Heart left ventricle (tissue), 13 donors: ENCODE measurements at regions not wholly inside any gene's neighbourhood (a gene's known extent, or its start where the extent isn't known, plus 50 kb on each side); places are given as distances from the start of the nearest gene placed in this dataset.

ENCODE experiments used
- CTCF ChIP-seq, 12 donors: fragments of 200-600 bp; sonication (generic) in 4 of 12; IDR thresholded peaks; one replicate each; pipeline versions ENCODE4 v1.5.0 to v1.8.0; 2018 to 2022; ENCODE audit warnings: antibody characterized with exemption in 12 of 12, mild to moderate bottlenecking in 5 of 12
- POLR2A ChIP-seq, 2 donors: fragments of 450-650 bp; IDR thresholded peaks; one replicate each; pipeline ENCODE4 v1.6.1; 2017; ENCODE audit warnings: antibody characterized with exemption in 2 of 2, mild to moderate bottlenecking in 2 of 2, moderate library complexity in 2 of 2
- donor health status: ischemic (EF 13 %, LVEDD 7.1; RV severe dilation, severe dysfunction).
- donor health status: DM: no; HTN: yes; CAD: no.
- donor health status: DM: no; HTN: no; CAD: no.
- donor health status: ischemic (EF 25% LVEDD 6.9; RV normal size, moderate dysfunction).
- donor health status: ischemic (EF 25% LVEDD 5.7; RV mildly dilated, moderate dysfunction).
- donor health status: ischemic (EF 35%, LVEDD 5.7; RV mildly dilated, moderate dysfunction).
- donor health status: nonischemic (EF 11% LVEDD 7.7; RV severe dilation, severe dysfunction).
- donor health status: DM: yes; HTN: yes; CAD: no.
- donor health status: PGD.
- donor health status: ischemic (EF 29% LVEDD 5.4; RV normal size, mild dysfunction).
- donor health status: nonischemic (EF 23%, LVEDD 6.1; RV moderate dilation, normal function).

- TF ChIP-seq CTCF (IDR thresholded peaks at IDR 0.05) (no peak), POLR2A (IDR thresholded peaks at IDR 0.05) (no peak)
Observed at GRCh38 chr14:45819107-45819506, 566.1 kb upstream of the MIS18BP1 start.
